Left ventricle myocardium inferior (tissue), 1 donor: ENCODE measurements at regions not wholly inside any gene's neighbourhood (a gene's known extent, or its start where the extent isn't known, plus 50 kb on each side); places are given as distances from the start of the nearest gene placed in this dataset.

Source experiments
- DNase-seq: peaks from one replicate; pipeline ENCODE4 v3.0.0-alpha.2; 2020
- H3K27ac ChIP-seq: fragments of 200-600 bp; replicated peaks from 2 replicates; pipeline ENCODE4 v1.8.0; 2021
- H3K27me3 ChIP-seq: fragments of 200-600 bp; 2 replicates; pipeline ENCODE4 v1.8.0; 2021; ENCODE audit warnings: low read depth
- H3K36me3 ChIP-seq: fragments of 200-600 bp; 2 replicates; pipeline ENCODE4 v1.8.0; 2021
- H3K4me1 ChIP-seq: fragments of 200-600 bp; 2 replicates; pipeline ENCODE4 v1.8.0; 2021
- H3K4me3 ChIP-seq: fragments of 200-600 bp; 2 replicates; pipeline ENCODE4 v1.8.0; 2021; ENCODE audit warnings: mild to moderate bottlenecking, moderate library complexity
- H3K9me3 ChIP-seq: fragments of 200-600 bp; replicated peaks from 2 replicates; pipeline ENCODE4 v1.8.0; 2021
- CTCF ChIP-seq: fragments of 200-600 bp; IDR thresholded peaks from 2 replicates; pipeline ENCODE4 v1.8.0; 2021; ENCODE audit warnings: antibody characterized with exemption, mild to moderate bottlenecking, borderline replicate concordance
- intact Hi-C: fragments of 100-400 bp; cut with micrococcal nuclease; formaldehyde crosslinking; loops from one replicate; pipeline ENCODE4 v1.11.0; 2022
- donor health status: DM: no; HTN: yes; CAD: no; lungs with severe emphysema.

DNA sequence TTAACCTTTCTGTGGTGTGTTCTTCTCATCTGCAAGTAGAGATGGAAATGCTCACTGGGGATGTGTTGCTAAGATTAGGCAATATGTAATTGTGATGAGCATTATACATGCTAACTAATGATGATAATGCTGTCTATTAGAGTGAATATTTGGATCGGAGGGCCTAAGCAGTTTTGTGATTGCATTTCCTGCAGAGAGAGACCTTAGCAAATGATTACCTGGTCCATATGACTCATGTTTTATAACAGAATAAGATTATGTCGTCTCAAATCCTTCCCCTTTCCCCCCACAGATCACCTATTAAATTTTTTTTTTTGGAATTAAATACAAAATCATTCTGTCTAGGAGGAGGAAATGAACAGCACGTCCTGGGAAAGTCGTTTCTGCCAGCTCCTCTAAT lies 82.7 kb downstream of the IZUMO3 start:
- no peaks in the 10 kb centered on the region for H3K36me3 ChIP-seq
- no peaks in the 10 kb centered on the region for H3K27me3 ChIP-seq
- no peaks in the 10 kb centered on the region for H3K4me1 ChIP-seq
- intact Hi-C loops = no loop called here
- no peak overlapping the region for H3K4me3 ChIP-seq
- H3K27ac ChIP-seq = no peak overlapping the region
- no peak for DNase-seq
- TF ChIP-seq CTCF = no peak
- peaks cover 16% of the 10 kb centered on the region for H3K9me3 ChIP-seq

DNA sequence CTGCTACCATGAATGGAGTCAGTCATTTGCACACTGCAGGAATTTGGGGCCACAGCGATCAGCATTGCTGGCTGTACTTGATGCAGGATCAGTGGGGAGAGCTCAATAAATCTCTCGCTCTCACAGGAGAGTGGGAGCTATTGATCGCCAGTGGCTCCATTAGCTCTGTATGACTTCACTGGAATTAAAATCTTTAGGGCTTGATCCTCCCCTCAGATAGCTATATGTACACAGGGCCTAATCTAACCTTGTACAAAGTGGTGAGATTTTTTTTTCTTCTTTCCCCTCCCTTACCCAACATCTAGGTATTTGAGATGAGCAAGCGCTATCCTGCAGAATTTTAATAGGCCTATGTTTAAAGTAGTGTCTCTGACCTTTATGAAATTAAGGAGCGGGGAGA lies 84.9 kb downstream of the IZUMO3 start:
- H3K27me3 ChIP-seq = no peaks in the 10 kb centered on the region
- no peak for TF ChIP-seq CTCF
- H3K9me3 ChIP-seq = peaks cover 26% of the 10 kb centered on the region
- H3K4me1 ChIP-seq = no peaks in the 10 kb centered on the region
- H3K27ac ChIP-seq = no peak overlapping the region
- intact Hi-C loops = no loop called here
- H3K4me3 ChIP-seq = no peak overlapping the region
- DNase-seq = no peak
- H3K36me3 ChIP-seq = no peaks in the 10 kb centered on the region

- Histone ChIP-seq H3K36me3 (no peaks in the 10 kb centered on the region), H3K9me3 (peaks cover 35% of the 10 kb centered on the region), H3K4me1 (no peaks in the 10 kb centered on the region), H3K27ac (no peak overlapping the region), H3K4me3 (no peak overlapping the region), H3K27me3 (no peaks in the 10 kb centered on the region)
- no peak for TF ChIP-seq CTCF
- DNase-seq = no peak
- intact Hi-C loops = no loop called here
These were observed 85.7 kb downstream of the IZUMO3 start for GRCh38 chr9:24459953-24460352.

GRCh38 chr9:24451346-24451745 lies 94.4 kb downstream of the IZUMO3 start:
- no peak for DNase-seq
- Histone ChIP-seq H3K27me3 (no peaks in the 10 kb centered on the region), H3K9me3 (peaks cover 29% of the 10 kb centered on the region), H3K4me1 (no peaks in the 10 kb centered on the region), H3K36me3 (no peaks in the 10 kb centered on the region), H3K27ac (no peak overlapping the region), H3K4me3 (no peak overlapping the region)
- intact Hi-C loops = no loop called here
- no peak for TF ChIP-seq CTCF

GRCh38 chr9:24449976-24450375 lies 95.7 kb downstream of the IZUMO3 start:
- Histone ChIP-seq H3K4me3 (no peak overlapping the region), H3K4me1 (no peaks in the 10 kb centered on the region), H3K9me3 (peaks cover 15% of the 10 kb centered on the region), H3K36me3 (no peaks in the 10 kb centered on the region), H3K27me3 (no peaks in the 10 kb centered on the region), H3K27ac (no peak overlapping the region)
- intact Hi-C loops = no loop called here
- DNase-seq = no peak
- TF ChIP-seq CTCF = no peak

DNA sequence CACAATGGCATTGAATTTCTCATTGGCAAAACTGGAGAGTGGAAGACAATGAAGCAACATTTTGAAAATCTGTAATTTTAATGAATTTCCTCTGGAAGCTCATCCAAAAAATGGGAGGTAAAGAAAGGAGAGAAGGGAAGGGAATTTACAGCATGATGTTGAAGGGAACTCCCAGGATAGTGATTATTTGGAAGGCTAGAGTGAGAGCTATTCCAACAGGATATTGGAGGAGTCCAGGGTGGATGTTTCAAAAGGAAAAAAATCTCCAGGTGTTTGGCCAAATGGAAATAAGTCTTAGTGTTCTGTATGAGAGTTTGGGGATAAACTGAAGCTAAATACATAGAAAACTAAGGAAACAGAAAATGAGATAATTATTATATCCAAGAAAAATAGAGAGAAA lies 106.2 kb downstream of the IZUMO3 start:
- H3K4me1 ChIP-seq = no peaks in the 10 kb centered on the region
- H3K4me3 ChIP-seq = no peak overlapping the region
- H3K36me3 ChIP-seq = no peaks in the 10 kb centered on the region
- peaks cover 44% of the 10 kb centered on the region for H3K9me3 ChIP-seq
- H3K27me3 ChIP-seq = no peaks in the 10 kb centered on the region
- no peak for DNase-seq
- H3K27ac ChIP-seq = no peak overlapping the region
- intact Hi-C loops = no loop called here
- TF ChIP-seq CTCF = no peak
